PFSK-1 (cell line): ENCODE measurements at regions not wholly inside any gene's neighbourhood (a gene's known extent, or its start where the extent isn't known, plus 50 kb on each side); places are given as distances from the start of the nearest gene placed in this dataset.
A peak's percentile ranks its signal among the peaks of the same experiment; 100 is the strongest.

ENCODE experiments used
- FOXP2 ChIP-seq: optimal IDR thresholded peaks from 2 replicates; pipeline ENCODE3; 2011; ENCODE audit warnings: borderline replicate concordance, control low read depth, inconsistent platforms; ENCODE audit not compliant: insufficient read depth; ENCODE audit errors: extremely low read length, extremely low read depth
- POLR2AphosphoS5 ChIP-seq: IDR thresholded peaks from 2 replicates; pipeline ENCODE4 v1.6.1; 2012; ENCODE audit warnings: low read depth, mild to moderate bottlenecking, control low read depth, low read length, moderate library complexity
- REST ChIP-seq, 2 experiments: IDR thresholded peaks; 2 replicates each; pipeline versions ENCODE4 v1.6.1 to v1.8.0; 2011 to 2012; ENCODE audit warnings: low read depth in 2 of 2, low read length in 2 of 2, control low read depth in 1 of 2, inconsistent platforms in 1 of 2, mild to moderate bottlenecking in 1 of 2, moderate library complexity in 1 of 2; ENCODE audit not compliant: insufficient read depth in 1 of 2
- SIN3A ChIP-seq: IDR thresholded peaks from 2 replicates; pipeline ENCODE4 v1.6.1; 2012; ENCODE audit warnings: mild to moderate bottlenecking, low read length, moderate library complexity, borderline replicate concordance; ENCODE audit not compliant: insufficient read depth
- TAF1 ChIP-seq: IDR thresholded peaks from 2 replicates; pipeline ENCODE4 v1.6.1; 2012; ENCODE audit warnings: low read length, control low read depth, borderline replicate concordance; ENCODE audit not compliant: insufficient read depth

DNA sequence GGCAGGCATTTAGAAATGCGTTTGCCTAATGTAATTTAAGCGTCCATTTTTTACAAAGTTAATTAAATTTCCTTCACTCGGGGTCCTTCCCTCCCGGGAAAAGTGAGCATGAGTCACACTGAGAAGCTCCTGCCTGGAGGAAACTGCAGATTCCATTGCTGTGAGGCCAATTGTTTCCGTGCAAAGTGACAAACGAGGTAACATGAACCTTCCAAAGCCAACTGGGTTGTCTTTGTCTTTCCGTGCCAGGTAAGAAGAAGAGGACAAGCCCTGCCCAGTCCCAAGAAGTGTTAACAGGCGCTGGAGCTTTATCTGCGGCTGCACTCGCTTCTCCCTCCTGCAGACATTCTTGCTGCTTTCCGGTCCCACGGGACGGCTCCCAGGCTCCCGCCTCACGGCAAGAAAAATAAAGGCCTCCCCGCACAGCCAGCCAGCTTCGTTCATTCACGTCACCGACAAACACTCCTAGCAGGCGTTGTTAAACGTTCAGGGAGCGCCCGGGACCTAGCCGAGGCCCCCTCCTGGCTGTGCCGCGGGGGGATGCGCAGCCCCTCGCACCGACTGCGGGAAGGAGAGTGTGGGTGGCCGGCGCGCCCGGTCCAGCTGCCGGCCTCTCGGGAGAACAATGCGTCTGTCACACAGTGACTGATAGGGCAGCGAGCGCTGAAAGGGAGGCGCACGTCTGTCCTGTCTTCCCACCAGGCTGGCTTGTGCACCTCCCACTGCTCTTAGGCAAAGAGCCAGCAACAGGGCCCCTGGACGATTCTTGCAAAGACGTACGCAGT, 61.5 kb upstream of the HDDC2 start:
- TF ChIP-seq FOXP2 (peak; percentile 27), SIN3A (peak; percentile 80; the same call in 1 of the 2 replicates), POLR2AphosphoS5 (no peak), REST (IDR thresholded peaks at IDR 0.05; ENCODE audit: insufficient read depth in 1 of 2, low read depth in 2 of 2, low read length in 2 of 2) (peak; percentile 4 to 81; a peak in 2 of 4 replicates)

DNA sequence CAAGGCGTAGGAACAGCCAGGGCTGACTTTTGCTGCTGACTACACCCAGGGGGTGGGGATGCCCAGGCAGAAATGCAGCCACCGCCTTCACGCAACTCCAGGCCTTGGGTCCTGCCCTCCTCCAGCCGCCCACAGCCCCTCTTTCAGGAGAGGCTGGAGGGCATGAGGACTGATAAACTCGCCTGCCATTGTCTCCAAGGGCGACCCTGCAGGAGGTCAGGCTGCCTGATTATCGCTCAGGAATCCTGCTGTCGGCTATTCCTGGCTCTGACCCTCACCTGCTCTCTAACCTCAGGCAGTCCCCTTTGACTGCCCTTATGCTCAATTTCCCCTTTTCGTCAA, 62.0 kb upstream of the HDDC2 start:
- TF ChIP-seq FOXP2: peak; percentile 0
- no peak for TF ChIP-seq SIN3A

GRCh38 chr6:125365230-125365629, 63.5 kb upstream of the HDDC2 start:
- TF ChIP-seq REST (IDR thresholded peaks at IDR 0.05; ENCODE audit: insufficient read depth in 1 of 2, low read depth in 2 of 2, low read length in 2 of 2) (no peak), SIN3A (no peak), FOXP2 (no peak), POLR2AphosphoS5 (no peak), TAF1 (no peak)

- TF ChIP-seq POLR2AphosphoS5 (no peak), REST (IDR thresholded peaks at IDR 0.05; ENCODE audit: insufficient read depth in 1 of 2, low read depth in 2 of 2, low read length in 2 of 2) (no peak), SIN3A (no peak), FOXP2 (no peak), TAF1 (no peak)
Observed at GRCh38 chr6:125367036-125367782, 65.4 kb upstream of the HDDC2 start.

GRCh38 chr6:125370343-125370742, 68.6 kb upstream of the HDDC2 start:
- TF ChIP-seq POLR2AphosphoS5 (no peak), FOXP2 (no peak), TAF1 (no peak), SIN3A (no peak), REST (IDR thresholded peaks at IDR 0.05; ENCODE audit: insufficient read depth in 1 of 2, low read depth in 2 of 2, low read length in 2 of 2) (no peak)
